ENCODE measurements at regions not wholly inside any gene's neighbourhood (a gene's known extent, or its start where the extent isn't known, plus 50 kb on each side); places are given as distances from the start of the nearest gene placed in this dataset.

DNA sequence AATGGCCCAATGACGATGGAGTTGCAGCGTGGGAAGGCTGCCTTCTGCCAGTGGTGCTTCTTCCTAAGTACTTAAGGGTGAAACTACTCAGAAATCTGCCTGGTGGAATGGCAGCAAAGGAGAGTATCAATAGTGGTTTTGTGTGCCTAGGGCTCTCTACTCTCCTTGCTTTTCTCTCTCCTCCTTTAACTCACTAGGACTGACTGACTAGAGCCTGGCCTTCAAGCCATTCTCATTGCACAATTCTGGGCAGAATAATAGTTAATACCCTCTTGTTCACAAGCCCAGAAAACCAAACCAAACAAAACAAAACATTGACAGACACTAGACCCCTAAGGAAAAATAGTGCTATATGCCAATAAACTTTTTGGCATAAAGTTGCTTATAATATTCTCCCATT lies 171.2 kb upstream of the PTGFR start:
- Histone ChIP-seq H3K36me3 (ENCODE audit: control insufficient read depth, insufficient read depth, low read length) (no peaks in the 10 kb centered on the region), H3K4me3 (ENCODE audit: low read depth, low read length) (no peak overlapping the region), H3K27me3 (ENCODE audit: control insufficient read depth, insufficient read depth, low read length) (no peaks in the 10 kb centered on the region)
- ChIA-PET CTCF (interaction anchor here (2.4 kb wide), 1 partner anchor 14 kb away, joined by 10 read pairs; no protein-coding TSS in a partner anchor), POLR2A (no interaction called here)
- TF ChIP-seq, protein P1, sequence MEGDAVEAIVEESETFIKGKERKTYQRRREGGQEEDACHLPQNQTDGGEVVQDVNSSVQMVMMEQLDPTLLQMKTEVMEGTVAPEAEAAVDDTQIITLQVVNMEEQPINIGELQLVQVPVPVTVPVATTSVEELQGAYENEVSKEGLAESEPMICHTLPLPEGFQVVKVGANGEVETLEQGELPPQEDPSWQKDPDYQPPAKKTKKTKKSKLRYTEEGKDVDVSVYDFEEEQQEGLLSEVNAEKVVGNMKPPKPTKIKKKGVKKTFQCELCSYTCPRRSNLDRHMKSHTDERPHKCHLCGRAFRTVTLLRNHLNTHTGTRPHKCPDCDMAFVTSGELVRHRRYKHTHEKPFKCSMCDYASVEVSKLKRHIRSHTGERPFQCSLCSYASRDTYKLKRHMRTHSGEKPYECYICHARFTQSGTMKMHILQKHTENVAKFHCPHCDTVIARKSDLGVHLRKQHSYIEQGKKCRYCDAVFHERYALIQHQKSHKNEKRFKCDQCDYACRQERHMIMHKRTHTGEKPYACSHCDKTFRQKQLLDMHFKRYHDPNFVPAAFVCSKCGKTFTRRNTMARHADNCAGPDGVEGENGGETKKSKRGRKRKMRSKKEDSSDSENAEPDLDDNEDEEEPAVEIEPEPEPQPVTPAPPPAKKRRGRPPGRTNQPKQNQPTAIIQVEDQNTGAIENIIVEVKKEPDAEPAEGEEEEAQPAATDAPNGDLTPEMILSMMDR (IDR thresholded peaks at IDR 0.05; ENCODE audit: insufficient read depth, low read depth, low read length), result no peak
- DNase-seq (ENCODE audit: low read depth), result no peak

DNA sequence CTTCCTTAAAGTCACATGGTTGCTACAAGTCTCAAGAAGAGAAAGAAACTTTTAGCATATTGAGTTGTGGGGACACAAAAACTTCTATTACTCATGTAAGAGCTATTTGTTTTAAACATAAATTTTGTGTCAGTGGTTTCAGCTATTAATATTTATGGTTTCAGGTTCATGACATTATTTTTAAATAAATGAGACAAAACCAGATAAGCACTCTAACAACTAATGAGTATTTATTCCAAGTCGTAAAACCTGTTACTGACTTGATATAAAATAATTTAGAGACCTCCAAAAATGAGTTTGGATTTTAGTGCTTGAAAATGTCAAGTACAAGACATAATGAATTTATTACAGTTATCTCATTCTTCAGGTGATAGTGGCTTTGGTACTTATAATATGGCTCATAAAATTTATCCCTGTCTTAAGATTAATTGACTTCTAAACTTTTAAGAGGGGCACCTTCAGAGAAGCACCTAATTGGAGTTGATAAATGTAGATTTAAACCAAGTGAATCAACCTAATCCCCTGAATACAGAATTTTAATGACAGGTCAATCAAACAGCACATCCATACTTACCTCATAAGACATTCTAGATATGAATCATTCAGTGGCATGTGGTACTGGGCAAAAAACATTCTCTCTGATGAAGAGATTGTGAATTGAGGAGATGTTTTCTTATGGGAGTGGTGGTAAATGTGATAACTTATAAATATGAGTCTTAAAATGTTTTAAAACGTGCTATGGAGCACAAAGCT lies 167.7 kb upstream of the PTGFR start:
- Histone ChIP-seq H3K4me3 (ENCODE audit: low read depth, low read length) (no peak overlapping the region), H3K36me3 (ENCODE audit: control insufficient read depth, insufficient read depth, low read length) (no peaks in the 10 kb centered on the region), H3K27me3 (ENCODE audit: control insufficient read depth, insufficient read depth, low read length) (no peaks in the 10 kb centered on the region)
- ChIA-PET CTCF (interaction anchor here (0.6 to 1.5 kb wide), 3 partner anchors 10 to 33 kb away, joined by 3 to 4 read pairs (median 3); no protein-coding TSS in a partner anchor), POLR2A (no interaction called here)
- TF ChIP-seq, protein P1 (IDR thresholded peaks at IDR 0.05; ENCODE audit: insufficient read depth, low read depth, low read length), result no peak
- DNase-seq (ENCODE audit: low read depth), result peak; percentile 18

DNA sequence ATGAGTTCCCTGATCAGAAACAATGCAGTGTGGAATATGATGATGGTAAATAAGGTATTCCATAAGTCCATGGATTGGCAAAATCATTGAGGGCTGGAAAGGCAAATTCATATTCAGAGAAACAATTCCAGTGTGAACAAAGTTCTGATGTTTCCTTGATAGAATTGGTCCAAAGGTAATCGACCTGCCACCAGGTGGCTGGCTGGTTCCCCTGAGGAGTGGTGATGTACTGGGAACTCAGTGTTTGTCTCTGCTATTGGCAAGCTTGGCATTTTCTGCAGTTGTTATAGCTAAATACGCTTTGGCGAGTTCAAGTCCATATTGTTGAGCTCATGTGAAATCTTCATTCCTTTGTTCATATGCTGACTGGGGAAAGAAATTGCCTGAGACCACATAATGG lies 165.5 kb upstream of the PTGFR start:
- POLR2A ChIA-PET, result no interaction called here
- no peak overlapping the region for H3K4me3 ChIP-seq (ENCODE audit: low read depth, low read length)
- TF ChIP-seq, protein P1 (IDR thresholded peaks at IDR 0.05; ENCODE audit: insufficient read depth, low read depth, low read length), result no peak
- H3K36me3 ChIP-seq (ENCODE audit: control insufficient read depth, insufficient read depth, low read length), result no peaks in the 10 kb centered on the region
- no peaks in the 10 kb centered on the region for H3K27me3 ChIP-seq (ENCODE audit: control insufficient read depth, insufficient read depth, low read length)
- CTCF ChIA-PET, result interaction anchor here (0.9 kb wide), 1 partner anchor 8 kb away, joined by 3 read pairs; no protein-coding TSS in a partner anchor
- no peak for DNase-seq (ENCODE audit: low read depth)

DNA sequence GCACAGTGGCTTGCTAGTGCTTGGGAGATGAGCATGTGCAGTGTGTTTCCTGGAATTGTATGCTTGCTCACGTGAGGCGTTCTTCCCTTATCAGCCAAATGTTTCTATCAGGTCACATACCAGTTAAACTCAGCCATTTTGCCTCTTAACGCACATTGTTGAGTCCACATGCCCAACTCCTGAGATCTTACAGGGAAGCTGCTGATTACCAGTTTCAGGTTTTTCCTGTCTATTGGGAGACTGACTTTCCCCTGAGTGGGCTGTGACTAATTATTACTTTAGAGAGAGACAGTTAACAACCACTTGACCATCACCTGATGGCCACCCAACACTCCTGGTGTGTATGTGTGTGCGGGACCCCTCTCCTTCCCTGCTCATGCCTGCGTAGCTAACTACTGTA lies 161.3 kb upstream of the PTGFR start:
- no peak for DNase-seq (ENCODE audit: low read depth)
- TF ChIP-seq, protein P1 (IDR thresholded peaks at IDR 0.05; ENCODE audit: insufficient read depth, low read depth, low read length), result no peak
- Histone ChIP-seq H3K27me3 (ENCODE audit: control insufficient read depth, insufficient read depth, low read length) (no peaks in the 10 kb centered on the region), H3K4me3 (ENCODE audit: low read depth, low read length) (no peak overlapping the region), H3K36me3 (ENCODE audit: control insufficient read depth, insufficient read depth, low read length) (no peaks in the 10 kb centered on the region)
- POLR2A ChIA-PET, result no interaction called here
- CTCF ChIA-PET, result no interaction called here

DNA sequence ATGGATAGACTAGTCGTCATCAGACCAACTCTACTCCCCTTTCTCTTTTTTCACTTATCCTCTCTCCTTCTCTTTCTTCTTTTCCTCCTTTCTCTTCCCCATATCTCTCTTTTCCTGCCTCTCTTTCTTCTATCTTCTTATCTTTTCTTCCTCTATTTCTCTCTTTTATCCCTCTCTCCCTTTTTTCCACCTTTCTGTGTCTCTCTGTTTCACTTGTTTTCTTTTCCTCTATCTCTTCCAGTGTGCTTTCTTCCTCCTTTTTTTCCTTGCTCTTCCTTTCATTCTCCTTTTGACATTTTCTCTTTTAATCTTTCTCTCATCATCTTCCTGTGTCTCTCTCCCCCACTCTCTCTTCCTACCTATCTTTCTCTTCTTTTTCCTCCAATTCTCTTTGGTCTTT lies 159.0 kb upstream of the PTGFR start:
- ChIA-PET POLR2A (no interaction called here), CTCF (no interaction called here)
- Histone ChIP-seq H3K27me3 (ENCODE audit: control insufficient read depth, insufficient read depth, low read length) (no peaks in the 10 kb centered on the region), H3K36me3 (ENCODE audit: control insufficient read depth, insufficient read depth, low read length) (no peaks in the 10 kb centered on the region), H3K4me3 (ENCODE audit: low read depth, low read length) (no peak overlapping the region)
- DNase-seq (ENCODE audit: low read depth), result no peak
- TF ChIP-seq, protein P1 (IDR thresholded peaks at IDR 0.05; ENCODE audit: insufficient read depth, low read depth, low read length), result no peak

Data from BJ (cell line).